Endothelial cell of umbilical vein (primary cell): ENCODE measurements at regions not wholly inside any gene's neighbourhood (a gene's known extent, or its start where the extent isn't known, plus 50 kb on each side); places are given as distances from the start of the nearest gene placed in this dataset.

ENCODE experiments used
- JUN ChIP-seq: IDR thresholded peaks from 2 replicates; pipeline ENCODE4 v1.6.1; 2011; ENCODE audit warnings: borderline replicate concordance, low read depth; ENCODE audit not compliant: insufficient read length, insufficient read depth
- POLR2A ChIP-seq: IDR thresholded peaks from 2 replicates; pipeline ENCODE4 v1.6.1; 2012; ENCODE audit warnings: low read depth, mild to moderate bottlenecking, control low read depth, low read length
- POLR2AphosphoS5 ChIP-seq: IDR thresholded peaks from 2 replicates; pipeline ENCODE4 v1.6.1; 2012; ENCODE audit warnings: low read depth, mild to moderate bottlenecking, control low read depth, low read length, moderate library complexity; ENCODE audit not compliant: insufficient read depth
- TF ChIP-seq, protein P1 (sequence below), 2 donors: IDR thresholded peaks; 1 replicate in 1 of 2; 2 replicates in 1 of 2; pipeline ENCODE4 v1.5.1; 2011; ENCODE audit warnings: low read length in 2 of 2, mild to moderate bottlenecking in 2 of 2, moderate library complexity in 2 of 2, control low read depth in 1 of 2, inconsistent platforms in 1 of 2, low read depth in 1 of 2; ENCODE audit not compliant: insufficient read depth in 1 of 2; ENCODE audit errors: extremely low read depth in 1 of 2

DNA sequence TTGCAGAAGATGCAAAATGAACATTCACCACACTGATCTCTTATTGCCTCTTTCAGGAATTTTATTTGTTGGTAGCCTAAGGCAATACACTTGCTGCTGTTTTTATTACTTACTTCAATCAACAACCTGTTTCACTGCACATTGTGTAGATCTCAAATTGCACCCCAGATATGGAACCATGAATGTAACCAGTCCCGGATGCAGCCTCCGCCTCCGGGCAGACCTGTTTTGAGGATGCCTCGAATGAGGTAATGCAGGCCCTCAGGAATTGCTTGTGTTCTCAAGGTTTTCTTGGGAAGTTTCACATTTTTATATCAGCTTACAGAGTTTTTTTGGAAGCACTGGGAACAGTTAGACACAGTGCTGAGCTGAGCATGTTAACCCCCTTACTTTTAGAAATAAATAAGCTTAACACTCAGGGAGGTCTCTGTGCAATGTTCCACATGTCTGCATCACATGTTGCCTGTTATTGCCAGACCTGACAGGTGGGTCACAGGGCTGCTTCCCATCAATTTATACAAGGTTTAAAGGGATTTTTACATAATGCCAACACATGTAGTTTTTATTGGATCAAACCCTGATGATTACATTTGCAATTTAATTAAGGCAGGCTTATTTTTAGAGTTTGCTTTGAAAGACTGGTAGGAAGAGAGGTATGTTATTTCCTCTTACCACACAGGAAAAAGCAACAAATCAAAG is 193.1 kb upstream of the POM121L12 start:
- TF ChIP-seq POLR2A = no peak
- TF ChIP-seq, protein P1, sequence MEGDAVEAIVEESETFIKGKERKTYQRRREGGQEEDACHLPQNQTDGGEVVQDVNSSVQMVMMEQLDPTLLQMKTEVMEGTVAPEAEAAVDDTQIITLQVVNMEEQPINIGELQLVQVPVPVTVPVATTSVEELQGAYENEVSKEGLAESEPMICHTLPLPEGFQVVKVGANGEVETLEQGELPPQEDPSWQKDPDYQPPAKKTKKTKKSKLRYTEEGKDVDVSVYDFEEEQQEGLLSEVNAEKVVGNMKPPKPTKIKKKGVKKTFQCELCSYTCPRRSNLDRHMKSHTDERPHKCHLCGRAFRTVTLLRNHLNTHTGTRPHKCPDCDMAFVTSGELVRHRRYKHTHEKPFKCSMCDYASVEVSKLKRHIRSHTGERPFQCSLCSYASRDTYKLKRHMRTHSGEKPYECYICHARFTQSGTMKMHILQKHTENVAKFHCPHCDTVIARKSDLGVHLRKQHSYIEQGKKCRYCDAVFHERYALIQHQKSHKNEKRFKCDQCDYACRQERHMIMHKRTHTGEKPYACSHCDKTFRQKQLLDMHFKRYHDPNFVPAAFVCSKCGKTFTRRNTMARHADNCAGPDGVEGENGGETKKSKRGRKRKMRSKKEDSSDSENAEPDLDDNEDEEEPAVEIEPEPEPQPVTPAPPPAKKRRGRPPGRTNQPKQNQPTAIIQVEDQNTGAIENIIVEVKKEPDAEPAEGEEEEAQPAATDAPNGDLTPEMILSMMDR (IDR thresholded peaks at IDR 0.05; ENCODE audit: extremely low read depth in 1 of 2, insufficient read depth in 1 of 2, low read depth in 1 of 2, low read length in 2 of 2) = no peak
- no peak for TF ChIP-seq JUN
- TF ChIP-seq POLR2AphosphoS5 = no peak
